Activated naive CD4-positive, alpha-beta T cell (primary cell): ENCODE measurements at regions not wholly inside any gene's neighbourhood (a gene's known extent, or its start where the extent isn't known, plus 50 kb on each side); places are given as distances from the start of the nearest gene placed in this dataset.

ENCODE experiments used
- DNase-seq, 4 experiments: peaks; one replicate each; lab custom pipeline; 2025; lab: John Stamatoyannopoulos, UW

DNA sequence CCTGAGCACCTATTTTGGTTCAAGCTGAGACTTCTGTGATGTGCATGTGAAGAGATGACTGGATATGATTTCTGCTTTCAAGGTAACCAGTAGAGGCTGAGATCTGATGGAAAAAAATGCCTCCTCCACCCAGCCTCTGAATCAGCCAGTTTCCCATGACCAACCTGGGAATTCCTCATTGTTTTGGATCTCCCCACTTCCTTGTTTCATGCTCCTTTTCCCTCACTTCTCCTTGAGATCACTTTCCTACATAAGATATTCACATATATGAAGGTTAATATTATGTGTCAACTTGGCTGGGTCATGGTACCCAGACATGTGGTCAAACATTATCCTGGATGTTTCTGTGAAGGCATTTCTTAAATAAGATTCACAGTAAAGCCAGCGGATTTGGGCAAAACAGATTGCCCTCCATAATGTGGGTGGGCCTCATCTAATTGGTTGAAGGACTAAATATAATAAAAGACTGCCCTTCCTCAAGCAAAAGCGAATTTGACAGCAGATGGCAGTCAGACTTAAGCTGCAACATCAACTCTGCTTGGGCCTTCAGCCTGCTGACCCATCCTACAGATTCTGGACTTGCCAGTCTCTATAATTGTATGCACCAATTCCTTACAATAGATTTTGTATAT is 379.4 kb downstream of the TNS1 start:
- no peak for DNase-seq

DNA sequence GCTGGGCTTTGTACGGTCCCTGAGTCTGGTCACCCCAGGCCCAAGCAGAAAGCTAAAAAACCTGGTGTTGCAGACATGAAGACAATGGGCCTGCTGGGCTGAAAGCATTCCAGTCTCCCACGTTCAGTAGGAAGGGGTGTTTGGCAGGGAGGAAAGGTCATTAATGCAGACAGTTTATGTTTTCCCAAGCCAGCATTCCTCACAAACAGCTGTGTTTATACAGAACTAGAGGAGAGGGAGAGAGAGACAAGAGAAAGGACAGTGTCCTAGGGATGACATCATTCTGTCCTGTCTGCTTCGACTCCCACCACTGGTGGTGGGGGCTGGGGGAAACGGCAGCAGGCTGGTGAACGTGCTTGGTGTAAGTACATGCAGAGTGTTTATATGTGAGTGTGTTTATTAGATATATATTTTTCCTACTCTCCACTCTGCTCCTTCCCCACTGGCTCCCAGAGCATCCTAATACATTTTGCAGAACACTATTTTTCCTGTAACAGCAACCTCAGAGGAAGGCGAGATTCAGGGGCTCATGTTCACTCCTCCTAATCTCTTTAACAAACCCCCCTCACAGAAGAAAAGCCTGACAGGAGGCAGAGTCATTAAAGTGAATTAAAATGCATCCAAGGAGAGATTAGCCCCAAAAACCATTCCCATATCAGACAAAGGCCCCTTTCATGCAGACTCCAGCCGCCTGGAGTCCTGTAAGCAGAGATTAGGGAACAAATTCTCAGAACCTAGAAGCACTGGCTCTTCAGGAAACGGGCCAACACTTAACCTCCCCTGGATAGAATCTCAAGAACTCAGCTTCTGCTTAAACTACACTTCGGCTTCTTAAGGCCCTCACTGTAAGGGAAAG is 380.4 kb downstream of the TNS1 start:
- no peak for DNase-seq

DNA sequence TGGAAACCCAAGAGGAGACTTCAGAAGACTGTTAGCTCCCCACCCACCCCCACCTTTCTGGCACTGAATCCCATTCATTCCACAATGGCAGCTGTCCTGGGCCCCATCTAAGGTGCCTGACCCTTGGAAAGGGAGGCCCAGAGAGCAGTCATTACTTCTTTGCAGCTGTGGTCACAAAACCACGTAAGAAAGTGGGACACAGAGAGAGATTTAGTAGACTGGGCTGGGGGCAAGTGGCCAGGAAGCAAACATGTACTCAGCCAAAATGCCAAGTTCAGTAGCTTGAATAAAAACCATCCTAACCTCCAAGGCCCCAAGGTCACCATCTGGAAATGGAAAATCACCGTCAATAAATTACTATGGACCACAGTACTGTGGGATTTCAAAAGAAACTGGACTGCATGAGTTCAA is 381.4 kb downstream of the TNS1 start:
- no peak for DNase-seq

DNA sequence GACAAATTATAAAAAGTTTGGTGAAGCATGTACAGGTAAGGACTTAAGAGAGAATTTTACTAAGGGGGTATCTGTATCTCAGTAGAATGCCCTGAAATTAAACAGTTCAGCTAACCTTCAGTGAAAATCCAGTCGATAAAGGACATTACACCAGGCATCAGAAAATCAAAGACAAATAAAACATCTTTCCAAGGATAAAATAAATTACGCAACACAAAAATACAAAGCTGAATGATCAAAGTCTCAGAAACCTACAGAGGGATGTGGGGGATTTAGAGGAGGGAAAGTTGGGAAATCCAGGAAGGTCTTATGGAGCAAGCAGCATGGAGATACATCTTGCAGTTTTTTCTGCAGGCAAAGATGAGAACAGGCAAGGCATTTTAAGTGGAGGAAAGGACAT is 384.1 kb downstream of the TNS1 start:
- no peak for DNase-seq

DNA sequence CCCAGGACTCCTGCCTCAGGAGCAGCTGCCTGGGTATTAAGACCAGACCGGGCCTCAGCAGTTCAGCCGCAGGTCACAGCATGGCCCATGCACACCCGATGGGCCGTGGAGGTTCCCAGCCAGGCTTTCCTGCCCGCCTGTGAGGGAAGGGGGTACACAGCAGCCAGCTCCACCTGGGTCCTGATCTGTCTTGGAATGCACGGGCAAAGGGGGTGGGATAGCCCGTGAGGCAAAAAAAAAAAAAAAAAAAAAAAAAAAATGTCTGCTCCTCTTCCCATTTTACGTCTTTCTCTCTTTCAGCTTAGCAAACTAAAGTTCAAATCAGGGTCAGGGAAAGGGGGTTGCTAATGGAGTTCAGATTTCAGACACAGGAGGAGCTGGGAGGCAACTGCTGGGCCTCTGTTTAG is 385.2 kb downstream of the TNS1 start:
- no peak for DNase-seq

DNA sequence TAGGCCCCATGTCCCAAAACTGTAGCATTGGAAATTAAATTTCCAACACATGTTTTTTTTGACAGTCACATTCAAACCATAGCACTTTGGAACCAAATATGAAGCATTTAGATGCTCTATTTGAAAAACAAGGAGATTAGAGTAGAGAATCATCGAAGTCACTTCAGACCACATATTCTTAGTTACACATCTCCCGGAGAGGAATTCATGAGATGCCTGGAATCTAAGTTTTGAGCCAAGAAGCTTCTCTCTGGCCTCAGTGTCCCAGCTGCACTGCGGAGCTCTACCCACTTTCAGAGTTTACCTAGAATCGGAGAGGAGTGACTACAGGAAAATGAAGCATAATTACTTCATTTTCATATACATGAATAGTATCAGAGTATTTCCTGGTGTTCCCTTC is 385.9 kb downstream of the TNS1 start:
- DNase-seq: no peak

DNA sequence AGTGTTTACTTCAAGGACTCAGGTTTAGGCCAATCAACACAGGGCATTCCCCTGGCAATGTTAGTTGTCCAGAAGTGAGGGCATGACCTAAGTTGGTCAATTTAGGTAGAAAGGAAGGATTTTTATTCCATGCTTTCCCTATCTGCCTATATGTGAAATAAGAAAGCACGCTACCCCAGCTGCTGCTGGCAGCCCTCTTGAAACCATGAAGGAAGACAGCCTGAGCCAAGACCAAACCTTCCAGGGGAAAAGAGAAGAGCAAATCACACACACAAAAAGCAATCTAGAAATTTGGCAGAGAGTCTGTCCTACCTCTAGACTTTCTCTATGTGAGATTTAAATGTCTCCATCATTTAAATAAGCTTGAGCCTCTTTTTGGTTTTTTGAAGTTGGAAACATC is 387.6 kb downstream of the TNS1 start:
- DNase-seq: no peak

DNA sequence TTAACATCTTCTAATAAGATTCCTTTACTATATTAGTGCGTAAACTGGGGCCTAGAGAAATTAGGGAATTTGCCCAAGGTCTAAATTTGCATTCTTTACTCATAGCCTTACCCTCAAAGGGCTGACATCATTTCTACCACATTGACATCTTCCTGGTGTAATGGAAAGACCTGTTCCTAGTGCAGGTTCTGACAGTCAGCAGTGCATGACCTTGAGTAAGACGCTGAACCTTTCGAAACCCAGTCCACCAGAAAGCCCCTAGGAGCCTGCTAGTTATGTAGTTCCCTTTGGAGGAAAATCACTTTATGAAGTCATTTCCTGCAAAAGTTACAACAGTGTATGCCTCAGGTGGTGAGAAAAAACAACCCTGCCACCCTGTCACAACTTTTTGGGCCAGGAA is 388.3 kb downstream of the TNS1 start:
- DNase-seq: no peak

DNA sequence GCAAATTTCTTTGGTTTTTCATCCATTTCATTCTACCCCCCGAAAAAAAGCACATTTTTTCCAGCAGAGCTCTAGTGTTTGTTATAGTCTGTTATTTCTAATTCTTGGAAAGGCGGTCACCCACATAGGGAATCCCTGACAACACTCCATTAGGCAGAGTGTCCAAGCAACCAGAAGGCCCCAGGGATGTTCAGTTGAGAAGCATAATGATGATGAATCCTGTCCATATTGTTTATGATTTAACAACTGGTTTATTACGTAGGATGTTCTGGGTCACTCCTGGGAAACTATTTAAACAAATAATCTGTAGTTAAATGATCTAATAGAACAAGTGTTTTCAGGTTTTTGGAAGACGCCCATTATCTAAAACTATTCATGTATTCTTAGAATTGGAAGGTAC is 388.7 kb downstream of the TNS1 start:
- DNase-seq: no peak

DNA sequence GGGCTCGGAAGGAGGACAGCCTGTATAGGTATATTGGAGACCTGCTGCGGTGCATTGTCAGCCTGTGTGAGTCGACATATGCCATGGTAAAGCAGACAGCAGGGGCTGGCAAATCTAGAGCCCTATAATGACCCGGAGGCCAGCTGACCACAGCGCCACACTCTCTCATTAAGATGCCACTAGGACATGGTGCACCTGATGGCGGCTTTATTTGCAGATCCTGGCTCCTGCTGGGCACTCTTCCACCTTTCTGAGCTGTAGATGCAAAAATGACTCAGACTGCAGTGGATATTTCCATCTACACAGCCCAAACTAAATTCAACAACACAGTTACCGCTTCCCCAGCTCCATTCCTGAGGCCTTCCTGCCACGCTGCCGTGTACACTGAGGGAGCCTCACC is 389.9 kb downstream of the TNS1 start:
- DNase-seq: no peak

DNA sequence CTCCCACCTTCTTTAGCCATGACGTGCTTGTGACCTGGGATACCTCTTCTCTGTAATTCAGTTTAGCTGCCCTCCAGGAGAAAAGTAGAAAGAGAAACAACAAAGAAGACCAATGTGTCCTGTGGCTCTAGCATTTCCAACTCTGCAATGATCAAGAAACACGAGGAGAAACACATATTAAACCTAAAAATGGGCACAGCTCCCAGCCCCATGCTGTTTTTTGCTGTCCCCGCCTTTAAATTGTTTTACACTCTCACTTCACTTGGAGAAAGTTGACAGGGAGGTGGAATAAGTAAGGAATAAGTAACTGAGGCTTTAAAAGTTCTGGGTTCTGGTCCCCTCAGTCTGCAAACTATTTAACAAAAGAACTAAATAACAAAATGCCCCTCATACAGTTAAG is 390.6 kb downstream of the TNS1 start:
- no peak for DNase-seq

DNA sequence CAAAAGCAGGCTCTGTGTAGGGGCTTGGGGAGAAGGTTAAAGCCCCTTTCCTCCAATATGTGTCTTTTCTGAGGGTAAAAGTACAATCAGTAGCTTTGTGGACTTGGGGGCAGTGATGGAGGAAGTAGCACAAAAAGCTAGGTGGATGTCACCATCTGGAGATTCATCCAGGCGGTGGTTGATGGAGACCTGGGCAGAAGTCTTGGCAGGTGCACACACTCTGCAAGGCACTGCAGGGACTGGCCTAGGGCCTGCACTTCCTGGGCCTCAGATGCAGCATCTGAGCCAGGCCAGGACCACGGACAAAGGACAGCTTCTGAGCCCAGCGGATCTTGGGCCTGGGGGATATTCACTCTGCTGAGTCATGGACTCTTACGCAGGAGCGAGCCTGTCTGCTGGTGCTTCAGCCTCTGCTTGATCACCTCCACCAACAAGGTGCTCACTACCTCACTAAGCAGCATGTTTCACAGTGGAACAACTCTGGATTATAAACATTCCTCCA is 391.1 kb downstream of the TNS1 start:
- DNase-seq: no peak

DNA sequence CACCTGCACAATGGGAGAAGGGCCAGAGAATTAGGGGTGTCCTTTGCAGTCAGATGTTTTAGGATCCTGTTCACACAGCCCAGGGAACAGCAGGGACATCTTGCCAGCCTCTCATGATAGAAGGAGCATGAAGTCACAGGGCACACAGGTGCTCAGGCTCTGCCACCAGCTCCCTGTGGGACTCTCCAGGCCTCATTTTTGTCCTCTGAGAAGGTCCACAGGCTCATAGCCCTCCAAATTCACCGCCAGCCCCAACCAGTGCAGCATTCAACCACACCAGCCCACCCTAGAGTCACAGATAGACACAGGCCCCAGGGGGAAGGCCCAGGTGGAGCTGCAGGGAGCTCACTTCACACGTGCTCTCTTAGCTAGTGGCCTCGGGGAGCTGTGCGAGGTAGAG is 391.7 kb downstream of the TNS1 start:
- no peak for DNase-seq

DNA sequence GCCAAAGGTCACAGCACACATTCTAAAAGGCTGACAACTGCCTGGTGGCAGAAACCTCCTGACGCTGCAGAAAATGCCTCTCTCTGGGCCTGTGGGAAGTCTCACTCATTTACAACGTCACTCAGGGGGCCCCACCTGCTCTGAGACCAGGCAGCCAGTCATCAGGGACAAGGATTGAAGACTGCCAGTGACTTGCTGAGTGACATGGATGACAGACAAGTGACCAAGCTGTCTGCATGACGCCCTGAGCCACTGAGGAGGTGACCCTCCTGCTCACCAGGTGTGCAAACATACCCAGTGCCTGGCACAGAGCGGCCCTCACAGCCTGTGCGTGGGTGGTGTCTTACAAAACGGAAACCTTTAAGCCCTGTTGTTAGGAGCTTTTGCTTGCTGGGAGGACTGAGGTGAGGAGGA is 392.4 kb downstream of the TNS1 start:
- DNase-seq: peak in 2 of 4 experiments; percentile 6 to 27

DNA sequence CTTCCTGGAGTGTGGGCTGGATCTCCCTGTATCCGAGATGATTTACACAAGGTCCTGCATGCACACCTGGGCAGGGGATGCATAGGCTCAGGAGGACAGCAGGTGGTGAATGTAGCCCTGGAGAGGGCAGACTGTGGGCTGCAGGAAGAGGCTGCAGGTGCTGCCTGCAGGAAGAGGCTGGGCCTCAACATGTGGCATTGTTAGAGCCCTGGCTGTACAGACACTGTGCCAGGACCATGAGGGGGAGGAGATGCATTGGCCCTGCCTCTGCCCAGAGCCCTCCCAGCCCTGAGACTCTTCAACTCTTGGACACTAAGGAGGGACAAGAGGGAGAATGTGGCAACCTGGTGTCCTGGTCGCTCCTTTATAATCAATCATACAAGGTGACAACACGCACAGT is 392.8 kb downstream of the TNS1 start:
- DNase-seq: no peak

DNA sequence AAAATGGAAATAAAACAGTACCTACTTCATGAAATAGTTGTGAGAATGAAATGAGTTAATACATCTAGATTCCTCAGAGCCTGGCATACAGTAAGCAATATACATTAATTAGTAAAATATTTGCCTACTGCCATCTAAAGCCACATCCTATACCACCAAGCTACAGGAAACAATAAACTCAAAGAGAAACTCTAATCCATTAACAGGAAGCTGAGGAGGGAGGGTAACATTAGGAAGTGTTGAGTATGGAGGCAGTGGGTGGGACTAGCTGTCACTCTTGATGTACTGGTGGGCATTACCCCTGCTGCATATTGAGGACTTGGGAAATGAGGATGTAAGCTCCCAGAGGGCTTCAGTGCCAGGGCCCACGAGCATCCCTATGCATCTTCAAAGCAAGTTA is 396.5 kb downstream of the TNS1 start:
- DNase-seq: peak in 1 of 4 experiments; percentile 3

DNA sequence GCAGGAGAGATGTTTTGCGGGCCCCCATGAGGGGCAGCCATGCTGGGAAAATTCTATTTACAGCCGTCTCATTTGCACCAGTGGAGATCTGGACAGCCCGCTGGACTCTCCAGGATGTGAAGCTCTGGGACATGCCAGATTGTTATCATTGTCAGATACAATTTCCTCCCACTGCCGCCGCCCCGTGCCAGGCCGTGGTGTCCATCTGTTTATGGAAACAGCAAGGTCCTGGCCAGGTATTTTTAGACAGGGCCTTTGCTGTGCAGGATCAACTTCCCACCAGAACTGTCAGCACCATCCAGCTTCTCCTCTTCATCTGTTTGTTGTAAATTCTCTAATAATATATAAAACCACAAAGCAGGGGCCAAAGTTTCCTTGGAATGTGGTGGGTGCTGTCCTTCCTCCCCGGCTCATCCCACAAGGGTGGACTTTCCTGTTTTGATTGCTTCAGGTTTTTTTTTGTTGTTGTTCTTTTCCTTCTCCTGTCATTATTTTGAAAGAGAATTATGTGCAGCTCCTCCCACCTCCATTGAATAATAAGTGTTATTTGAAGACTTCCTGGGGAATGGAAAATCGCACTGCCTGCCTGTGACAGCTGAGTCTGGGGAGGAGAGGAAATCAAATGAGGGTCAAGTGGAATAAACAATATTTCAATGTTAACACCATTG is 398.1 kb downstream of the TNS1 start:
- DNase-seq: no peak

DNA sequence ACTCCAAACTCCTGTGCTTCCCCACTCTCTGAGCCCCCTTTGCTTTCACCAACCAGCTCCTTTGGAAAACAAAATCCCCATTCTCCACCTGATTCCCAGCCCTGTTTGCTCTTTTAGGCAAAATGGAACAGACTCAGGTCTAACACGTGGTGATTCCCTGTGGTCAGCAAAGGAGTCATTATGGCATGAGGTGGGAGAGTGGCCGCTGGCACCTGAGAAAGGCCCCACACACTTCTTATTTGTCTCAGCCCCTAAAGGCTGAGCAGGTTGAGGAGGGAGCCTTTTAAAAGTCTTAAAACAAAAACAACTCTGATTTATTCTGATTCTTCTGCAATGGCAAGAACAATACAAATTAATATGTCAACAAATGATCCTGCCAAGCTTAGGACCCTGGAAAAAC is 401.2 kb downstream of the TNS1 start:
- no peak for DNase-seq

DNA sequence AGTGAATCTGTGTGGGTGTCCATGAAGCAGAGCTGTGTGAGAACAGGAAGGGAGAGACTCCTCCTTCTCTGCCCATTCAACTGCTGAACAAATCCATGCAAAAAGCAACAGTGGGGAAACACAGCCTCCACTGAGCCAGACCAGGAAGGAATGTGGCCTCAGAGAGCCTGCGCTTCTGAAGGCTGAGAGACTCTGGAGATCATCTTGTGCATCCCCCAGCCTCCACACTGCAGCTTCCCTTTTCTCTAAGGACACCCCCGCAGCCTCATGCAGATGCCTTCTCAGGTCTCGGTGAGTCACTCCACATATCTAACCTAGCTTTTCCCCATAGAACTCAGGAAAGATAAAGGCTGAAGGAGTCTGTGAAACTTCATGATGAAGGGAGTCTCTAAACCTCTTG is 402.9 kb downstream of the TNS1 start:
- no peak for DNase-seq

DNA sequence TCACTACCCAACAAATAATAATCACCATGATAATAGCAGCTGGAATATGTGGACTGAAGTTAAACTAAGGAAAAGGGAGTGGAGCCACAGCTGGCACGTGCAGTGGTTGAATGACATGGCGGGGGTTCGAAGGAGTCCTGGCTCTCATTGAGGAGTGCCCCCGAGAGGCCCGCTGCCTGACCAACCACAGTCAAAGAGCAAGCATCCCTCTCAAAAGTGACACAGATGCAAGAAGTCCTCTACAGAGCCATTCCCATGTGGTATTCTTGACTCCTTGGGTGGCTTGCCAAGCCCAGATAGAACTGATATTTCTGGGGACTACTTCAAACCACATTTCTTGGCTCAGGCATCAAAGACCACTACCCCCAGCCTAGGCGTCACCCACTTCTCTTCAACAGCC is 405.1 kb downstream of the TNS1 start:
- DNase-seq: no peak

DNA sequence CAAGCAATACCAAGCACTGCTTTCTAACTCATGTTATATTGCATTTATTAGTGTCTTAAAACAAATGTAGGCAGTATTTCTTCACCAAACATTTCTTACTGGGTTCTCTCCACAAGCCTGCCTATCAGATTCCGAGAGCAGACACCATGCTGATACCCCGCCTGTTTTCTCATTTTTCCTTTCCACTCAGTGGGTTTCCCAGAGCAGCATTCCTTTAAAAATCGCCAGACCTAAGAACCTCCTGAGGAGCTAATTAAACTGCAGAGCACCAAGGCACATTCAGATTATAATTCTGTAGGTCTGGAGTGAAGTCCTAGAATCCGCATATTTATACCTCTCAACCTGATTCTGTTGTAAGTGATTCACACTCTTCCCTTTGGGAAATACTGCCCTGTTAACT is 405.6 kb downstream of the TNS1 start:
- no peak for DNase-seq

DNA sequence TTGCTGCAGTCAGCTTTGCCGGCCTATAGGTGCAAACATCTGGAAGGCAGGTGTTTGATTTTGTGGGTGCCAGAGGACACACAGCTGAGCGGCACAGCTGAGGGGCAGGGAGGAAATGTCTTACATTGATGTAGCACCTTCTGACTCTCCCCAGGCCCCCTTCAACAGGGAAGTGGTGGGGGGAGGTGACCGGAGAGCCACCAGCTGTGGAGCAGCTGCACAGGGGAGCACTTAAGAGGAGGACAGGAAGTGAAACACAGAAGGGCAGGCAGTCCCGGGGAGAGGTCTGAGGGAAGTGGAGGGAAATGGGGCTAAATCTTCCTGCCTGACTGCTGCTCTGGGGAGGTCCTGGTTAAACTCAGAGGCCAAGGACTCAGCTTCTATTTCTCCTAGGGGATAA is 409.1 kb downstream of the TNS1 start:
- no peak for DNase-seq

DNA sequence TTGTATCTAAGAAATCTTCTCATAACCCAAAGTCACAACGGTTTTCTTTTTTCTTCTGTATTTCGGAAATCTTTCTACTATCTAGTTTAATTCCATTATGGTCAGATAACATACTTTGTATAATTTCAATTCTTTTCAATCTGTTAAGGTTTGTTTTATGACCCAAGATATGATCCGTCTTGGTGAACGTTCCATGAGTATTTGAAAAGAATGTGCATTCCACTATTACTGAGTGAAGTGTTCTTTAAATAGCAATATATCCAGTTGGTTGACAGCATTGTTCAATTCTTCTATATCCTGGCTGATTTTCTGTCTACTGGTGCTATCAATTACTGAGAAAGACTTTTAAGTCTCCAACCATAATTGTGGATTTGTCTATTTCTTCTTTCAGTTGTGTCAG is 414.5 kb downstream of the TNS1 start:
- DNase-seq: no peak
